ENCODE measurements at regions not wholly inside any gene's neighbourhood (a gene's known extent, or its start where the extent isn't known, plus 50 kb on each side); places are given as distances from the start of the nearest gene placed in this dataset.

GRCh38 chrX:116823677-116824076, 360.9 kb upstream of the CT83 start:
- WGBS, 2 donors: 17 to 43% methylated on average over 2 of the region's 2 CpGs
- no peaks in the 10 kb centered on the region for H3K36me3 ChIP-seq
- DNase-seq: no peak
- H3K27me3 ChIP-seq: no peaks in the 10 kb centered on the region
- no peaks in the 10 kb centered on the region for H3K9me3 ChIP-seq
- intact Hi-C loops (cut with DNase I): no loop called here
- TF ChIP-seq POLR2AphosphoS5 (IDR thresholded peaks at IDR 0.05): no peak
- no peak for TF ChIP-seq POLR2A (IDR thresholded peaks at IDR 0.05)
- no peak for TF ChIP-seq CTCF (IDR thresholded peaks at IDR 0.05)
- TF ChIP-seq EP300 (IDR thresholded peaks at IDR 0.05): no peak
- no peak overlapping the region for H3K4me3 ChIP-seq
- no peak overlapping the region for H3K27ac ChIP-seq
- no peaks in the 10 kb centered on the region for H3K4me1 ChIP-seq

GRCh38 chrX:116806288-116806802, 343.6 kb upstream of the CT83 start:
- 90 to 96% methylated on average over 1 of the region's 1 CpG for WGBS, 2 donors
- intact Hi-C loops (cut with DNase I): no loop called here
- H3K4me3 ChIP-seq: no peak overlapping the region
- TF ChIP-seq EP300 (IDR thresholded peaks at IDR 0.05) (no peak), CTCF (IDR thresholded peaks at IDR 0.05) (no peak), POLR2A (IDR thresholded peaks at IDR 0.05) (no peak), POLR2AphosphoS5 (IDR thresholded peaks at IDR 0.05) (no peak)
- no peaks in the 10 kb centered on the region for H3K9me3 ChIP-seq
- H3K27ac ChIP-seq: no peak overlapping the region
- no peak for DNase-seq
- H3K27me3 ChIP-seq: no peaks in the 10 kb centered on the region
- no peaks in the 10 kb centered on the region for H3K36me3 ChIP-seq
- H3K4me1 ChIP-seq: no peaks in the 10 kb centered on the region

- Histone ChIP-seq H3K4me3 (no peak overlapping the region), H3K27ac (no peak overlapping the region), H3K4me1 (no peaks in the 10 kb centered on the region), H3K27me3 (no peaks in the 10 kb centered on the region), H3K9me3 (no peaks in the 10 kb centered on the region), H3K36me3 (no peaks in the 10 kb centered on the region)
- no peak for DNase-seq
- intact Hi-C loops (cut with DNase I): no loop called here
- TF ChIP-seq POLR2A (IDR thresholded peaks at IDR 0.05): no peak
These were observed 339.2 kb upstream of the CT83 start for GRCh38 chrX:116801943-116802342.

- TF ChIP-seq EP300 (IDR thresholded peaks at IDR 0.05) (no peak), CTCF (IDR thresholded peaks at IDR 0.05) (no peak), POLR2A (IDR thresholded peaks at IDR 0.05) (no peak), POLR2AphosphoS5 (IDR thresholded peaks at IDR 0.05) (no peak)
- no peak overlapping the region for H3K27ac ChIP-seq
- WGBS, 2 donors: 81 to 82% methylated on average over 4 of the region's 4 CpGs
- no peak overlapping the region for H3K4me3 ChIP-seq
- peak; percentile 70 for DNase-seq
- H3K27me3 ChIP-seq: no peaks in the 10 kb centered on the region
- intact Hi-C loops (cut with DNase I): no loop called here
- no peaks in the 10 kb centered on the region for H3K9me3 ChIP-seq
- H3K4me1 ChIP-seq: no peaks in the 10 kb centered on the region
- H3K36me3 ChIP-seq: no peaks in the 10 kb centered on the region
These were observed 319.1 kb upstream of the CT83 start for GRCh38 chrX:116781926-116782325.

- DNase-seq: no peak
- no peaks in the 10 kb centered on the region for H3K36me3 ChIP-seq
- no peaks in the 10 kb centered on the region for H3K9me3 ChIP-seq
- H3K4me1 ChIP-seq: no peaks in the 10 kb centered on the region
- no peaks in the 10 kb centered on the region for H3K27me3 ChIP-seq
- no peak for TF ChIP-seq CTCF (IDR thresholded peaks at IDR 0.05)
- no peak for TF ChIP-seq EP300 (IDR thresholded peaks at IDR 0.05)
- TF ChIP-seq POLR2AphosphoS5 (IDR thresholded peaks at IDR 0.05): no peak
- no peak overlapping the region for H3K4me3 ChIP-seq
- no peak overlapping the region for H3K27ac ChIP-seq
- intact Hi-C loops (cut with DNase I): no loop called here
These were observed 294.7 kb upstream of the CT83 start for GRCh38 chrX:116757491-116757890.
